Sigmoid colon (tissue), 3 donors: ENCODE measurements at regions not wholly inside any gene's neighbourhood (a gene's known extent, or its start where the extent isn't known, plus 50 kb on each side); places are given as distances from the start of the nearest gene placed in this dataset.

ENCODE experiments used
- POLR2A ChIP-seq, 2 donors: fragments of 450-650 bp; IDR thresholded peaks; one replicate each; pipeline ENCODE4 v1.6.1; 2016; ENCODE audit warnings: antibody characterized with exemption in 2 of 2, mild to moderate bottlenecking in 2 of 2, moderate library complexity in 2 of 2
- TF ChIP-seq, protein P1 (sequence below), 4 experiments: fragments of 450-650 bp in 3 of 4; fragments of 200-600 bp in 1 of 4; IDR thresholded peaks; one replicate each; pipeline ENCODE4 v1.5.1; 2016 to 2019; ENCODE audit warnings: antibody characterized with exemption in 4 of 4, mild to moderate bottlenecking in 3 of 4, moderate library complexity in 2 of 4

DNA sequence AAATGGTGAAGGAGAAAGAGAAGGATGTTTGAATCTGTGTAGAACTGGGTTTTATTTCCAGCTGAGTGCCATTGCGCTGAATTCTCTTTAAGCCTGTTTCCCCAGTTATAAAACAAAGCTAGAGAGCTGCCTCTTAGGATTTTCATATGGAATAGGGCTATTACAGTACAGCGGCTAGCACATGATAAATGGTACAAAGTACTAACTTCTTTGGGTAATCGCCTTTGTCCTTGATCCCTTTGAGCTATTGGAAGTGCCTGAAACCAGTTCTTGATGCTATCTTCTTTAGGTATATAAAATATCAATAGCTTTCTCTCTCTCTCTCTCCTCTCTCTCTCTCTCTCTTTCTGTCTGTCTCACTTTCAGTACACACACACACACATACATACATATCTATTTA lies 71.3 kb downstream of the SOX11 start:
- TF ChIP-seq, protein P1, sequence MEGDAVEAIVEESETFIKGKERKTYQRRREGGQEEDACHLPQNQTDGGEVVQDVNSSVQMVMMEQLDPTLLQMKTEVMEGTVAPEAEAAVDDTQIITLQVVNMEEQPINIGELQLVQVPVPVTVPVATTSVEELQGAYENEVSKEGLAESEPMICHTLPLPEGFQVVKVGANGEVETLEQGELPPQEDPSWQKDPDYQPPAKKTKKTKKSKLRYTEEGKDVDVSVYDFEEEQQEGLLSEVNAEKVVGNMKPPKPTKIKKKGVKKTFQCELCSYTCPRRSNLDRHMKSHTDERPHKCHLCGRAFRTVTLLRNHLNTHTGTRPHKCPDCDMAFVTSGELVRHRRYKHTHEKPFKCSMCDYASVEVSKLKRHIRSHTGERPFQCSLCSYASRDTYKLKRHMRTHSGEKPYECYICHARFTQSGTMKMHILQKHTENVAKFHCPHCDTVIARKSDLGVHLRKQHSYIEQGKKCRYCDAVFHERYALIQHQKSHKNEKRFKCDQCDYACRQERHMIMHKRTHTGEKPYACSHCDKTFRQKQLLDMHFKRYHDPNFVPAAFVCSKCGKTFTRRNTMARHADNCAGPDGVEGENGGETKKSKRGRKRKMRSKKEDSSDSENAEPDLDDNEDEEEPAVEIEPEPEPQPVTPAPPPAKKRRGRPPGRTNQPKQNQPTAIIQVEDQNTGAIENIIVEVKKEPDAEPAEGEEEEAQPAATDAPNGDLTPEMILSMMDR (IDR thresholded peaks at IDR 0.05): no peak
- TF ChIP-seq POLR2A (IDR thresholded peaks at IDR 0.05): no peak
